GM12891 (cell line): ENCODE measurements at regions not wholly inside any gene's neighbourhood (a gene's known extent, or its start where the extent isn't known, plus 50 kb on each side); places are given as distances from the start of the nearest gene placed in this dataset.

Source experiments
- DNase-seq: peaks from one replicate; pipeline ENCODE4 v3.0.0; 2011; ENCODE audit warnings: low spot score; ENCODE audit not compliant: insufficient read length
- FAIRE-seq: peaks from 2 replicates; lab custom pipeline; 2011; peaks lifted over from hg19 to GRCh38; lab: Jason Lieb, UNC
- PAX5 ChIP-seq: IDR thresholded peaks from 2 replicates; pipeline ENCODE4 v1.6.1; 2011; ENCODE audit warnings: low read length, moderate library complexity, mild to moderate bottlenecking; ENCODE audit not compliant: insufficient read depth, severe bottlenecking
- POLR2A ChIP-seq: IDR thresholded peaks from 2 replicates; pipeline ENCODE4 v1.6.1; 2011; ENCODE audit warnings: low read depth, low read length, control low read depth
- POLR2AphosphoS5 ChIP-seq: IDR thresholded peaks from 2 replicates; pipeline ENCODE4 v1.6.1; 2011; ENCODE audit warnings: low read depth, low read length, control low read depth
- POU2F2 ChIP-seq: IDR thresholded peaks from 2 replicates; pipeline ENCODE4 v1.6.1; 2011; ENCODE audit warnings: low read depth, mild to moderate bottlenecking, control low read depth, low read length, moderate library complexity
- SPI1 ChIP-seq: IDR thresholded peaks from 2 replicates; pipeline ENCODE4 v1.6.1; 2011; ENCODE audit warnings: low read depth, low read length, control low read depth
- TAF1 ChIP-seq: IDR thresholded peaks from 2 replicates; pipeline ENCODE4 v1.6.1; 2011; ENCODE audit warnings: low read depth, low read length, control low read depth

DNA sequence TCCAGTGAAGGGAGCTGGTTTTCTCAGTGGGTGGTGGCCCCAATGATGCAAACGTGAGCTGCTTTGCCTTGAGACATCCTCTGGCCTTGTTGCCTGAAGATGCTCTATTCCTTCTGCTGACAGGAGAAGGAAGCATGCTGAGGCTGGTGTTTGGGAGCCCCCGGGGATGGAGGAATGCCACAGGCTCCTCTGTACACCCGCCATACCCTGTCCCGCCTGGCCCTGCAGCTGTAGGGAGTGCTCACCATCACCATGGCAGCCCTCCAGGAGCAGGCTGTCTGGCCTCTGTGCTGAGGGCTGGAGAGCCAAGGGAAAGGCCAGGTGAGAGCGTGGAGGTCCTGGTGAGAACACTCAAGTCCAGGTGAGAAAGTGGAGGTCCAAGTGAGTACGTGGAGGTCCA is 134.4 kb downstream of the MRPL36 start:
- TF ChIP-seq PAX5 = no peak
- FAIRE-seq (no peak), DNase-seq (no peak)

DNA sequence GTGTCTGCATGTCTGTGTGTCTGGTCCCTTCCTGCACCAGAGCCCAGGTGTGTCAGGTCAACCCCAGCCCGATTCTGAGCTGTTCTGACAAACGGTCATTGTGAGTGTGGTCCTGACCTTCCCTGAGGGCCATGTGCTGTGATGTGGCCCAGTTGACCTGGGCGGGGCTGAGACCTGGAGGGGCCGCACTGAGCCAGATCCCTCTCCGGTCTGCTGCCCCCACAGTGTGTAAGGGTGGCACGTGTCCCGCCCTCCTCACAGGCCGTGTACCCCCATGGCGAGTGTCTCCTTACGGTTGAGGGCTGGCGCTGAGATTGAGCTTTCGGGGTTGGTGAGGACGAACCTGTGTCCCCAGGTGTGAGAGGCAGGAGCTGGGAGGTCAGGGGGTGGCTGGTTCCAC is 136.5 kb downstream of the MRPL36 start:
- no peak for FAIRE-seq
- DNase-seq = no peak
- TF ChIP-seq TAF1 (no peak), SPI1 (no peak), POLR2A (no peak), POU2F2 (no peak), PAX5 (no peak), POLR2AphosphoS5 (no peak)

GRCh38 chr5:1662559-1663085 is 137.0 kb downstream of the MRPL36 start:
- TF ChIP-seq POLR2A = no peak
- no peak for TF ChIP-seq POLR2AphosphoS5
- no peak for TF ChIP-seq POU2F2
- no peak for TF ChIP-seq TAF1
- FAIRE-seq (no peak), DNase-seq (no peak)

GRCh38 chr5:1661831-1662558 is 137.6 kb downstream of the MRPL36 start:
- no peak for FAIRE-seq

GRCh38 chr5:1661311-1661710 is 137.6 kb upstream of the LPCAT1 start:
- FAIRE-seq (no peak), DNase-seq (no peak)
- TF ChIP-seq SPI1 (no peak), PAX5 (no peak), TAF1 (no peak), POU2F2 (no peak), POLR2AphosphoS5 (no peak), POLR2A (no peak)

More at GRCh38 chr5:1661831-1662558, 137.6 kb downstream of the MRPL36 start:
- no peak for TF ChIP-seq SPI1
- no peak for TF ChIP-seq POLR2AphosphoS5
- no peak for TF ChIP-seq TAF1
- no peak for TF ChIP-seq POLR2A
- TF ChIP-seq PAX5 = no peak
- TF ChIP-seq POU2F2 = no peak
- peak; percentile 2 for DNase-seq

- TF ChIP-seq PAX5 (no peak), POU2F2 (no peak), TAF1 (no peak), POLR2AphosphoS5 (no peak), SPI1 (no peak)
- DNase-seq (peak; percentile 6), FAIRE-seq (no peak)
Measured at GRCh38 chr5:1660511-1660910, 136.8 kb upstream of the LPCAT1 start.

- no peak for FAIRE-seq
- no peak for TF ChIP-seq TAF1
- TF ChIP-seq PAX5 = no peak
- TF ChIP-seq POLR2AphosphoS5 = no peak
- no peak for TF ChIP-seq POU2F2
- TF ChIP-seq POLR2A = no peak
- TF ChIP-seq SPI1 = no peak
- peak; percentile 5 for DNase-seq
Measured at GRCh38 chr5:1660001-1660400, 136.2 kb upstream of the LPCAT1 start.

GRCh38 chr5:1659100-1659981 is 135.6 kb upstream of the LPCAT1 start:
- no peak for FAIRE-seq
- TF ChIP-seq SPI1 (no peak), POU2F2 (no peak)
- peak; percentile 5 for DNase-seq

- DNase-seq (no peak), FAIRE-seq (no peak)
- TF ChIP-seq POU2F2 = no peak
- no peak for TF ChIP-seq SPI1
- TF ChIP-seq POLR2AphosphoS5 = no peak
- no peak for TF ChIP-seq POLR2A
- no peak for TF ChIP-seq PAX5
- TF ChIP-seq TAF1 = no peak
Measured at GRCh38 chr5:1658665-1659064, 134.9 kb upstream of the LPCAT1 start.

GRCh38 chr5:1657161-1657741 is 133.5 kb upstream of the LPCAT1 start:
- no peak for FAIRE-seq

More at GRCh38 chr5:1657161-1657741, 133.5 kb upstream of the LPCAT1 start:
- no peak for DNase-seq
- no peak for TF ChIP-seq TAF1
- no peak for TF ChIP-seq SPI1
- TF ChIP-seq POLR2AphosphoS5 = no peak
- no peak for TF ChIP-seq POLR2A
- TF ChIP-seq PAX5 = no peak
- no peak for TF ChIP-seq POU2F2
